ENCODE measurements at regions not wholly inside any gene's neighbourhood (a gene's known extent, or its start where the extent isn't known, plus 50 kb on each side); places are given as distances from the start of the nearest gene placed in this dataset.
A peak's percentile ranks its signal among the peaks of the same experiment; 100 is the strongest.
"Not testable (repeated sequence)": the region's sequence is repeated elsewhere in the genome, so short reads cannot be mapped to it uniquely, and the experiment has no call there.

- DNase-seq: no peak
Measured at GRCh38 chr4:155037031-155037430, 171.4 kb upstream of the NPY2R start.

- DNase-seq: no peak
Measured at GRCh38 chr4:155038459-155038858, 170.0 kb upstream of the NPY2R start.

- DNase-seq: no peak
Measured at GRCh38 chr4:155039162-155039561, 169.3 kb upstream of the NPY2R start.

- DNase-seq: no peak
Measured at GRCh38 chr4:155040031-155040430, 168.4 kb upstream of the NPY2R start.

GRCh38 chr4:155042014-155042413 lies 166.4 kb upstream of the NPY2R start:
- no peak for DNase-seq

- DNase-seq: not testable (repeated sequence)
Measured at GRCh38 chr4:155044251-155044650, 164.2 kb upstream of the NPY2R start.

- DNase-seq: no peak
Measured at GRCh38 chr4:155047755-155048154, 160.7 kb upstream of the NPY2R start.

GRCh38 chr4:155054042-155054441 lies 154.4 kb upstream of the NPY2R start:
- DNase-seq: not testable (repeated sequence)

- DNase-seq: no peak
Measured at GRCh38 chr4:155060419-155060818, 148.0 kb upstream of the NPY2R start.

GRCh38 chr4:155060873-155061272 lies 147.6 kb upstream of the NPY2R start:
- no peak for DNase-seq

- DNase-seq: no peak
Measured at GRCh38 chr4:155062948-155063347, 145.5 kb upstream of the NPY2R start.

GRCh38 chr4:155064934-155065333 lies 143.5 kb upstream of the NPY2R start:
- not testable (repeated sequence) for DNase-seq

- no peak for DNase-seq
Measured at GRCh38 chr4:155066871-155067270, 141.6 kb upstream of the NPY2R start.

GRCh38 chr4:155071962-155072361 lies 136.5 kb upstream of the NPY2R start:
- DNase-seq: no peak

GRCh38 chr4:155072417-155072816 lies 136.0 kb upstream of the NPY2R start:
- no peak for DNase-seq

- no peak for DNase-seq
Measured at GRCh38 chr4:155073852-155074251, 134.6 kb upstream of the NPY2R start.

- DNase-seq: no peak
Measured at GRCh38 chr4:155076256-155076785, 132.1 kb upstream of the NPY2R start.

GRCh38 chr4:155077452-155078229 lies 130.8 kb upstream of the NPY2R start:
- DNase-seq: no peak

GRCh38 chr4:155079871-155080270 lies 128.6 kb upstream of the NPY2R start:
- DNase-seq: no peak

- DNase-seq: no peak
Measured at GRCh38 chr4:155081222-155081621, 127.2 kb upstream of the NPY2R start.

GRCh38 chr4:155085843-155086530 lies 122.4 kb upstream of the NPY2R start:
- DNase-seq: no peak

GRCh38 chr4:155094201-155094820 lies 114.1 kb upstream of the NPY2R start:
- DNase-seq: peak; percentile 46

- no peak for DNase-seq
Measured at GRCh38 chr4:155099231-155099630, 109.2 kb upstream of the NPY2R start.

- DNase-seq: no peak
Measured at GRCh38 chr4:155106629-155107028, 101.8 kb upstream of the NPY2R start.
